ENCODE measurements at regions not wholly inside any gene's neighbourhood (a gene's known extent, or its start where the extent isn't known, plus 50 kb on each side); places are given as distances from the start of the nearest gene placed in this dataset.

- Histone ChIP-seq H3K27ac (no peak overlapping the region), H3K27me3 (no peaks in the 10 kb centered on the region), H3K4me1 (peaks cover 0 to 11% (median 0%) of the 10 kb centered on the region in 3 donors), H3K4me3 (no peak overlapping the region), H3K9me3 (no peaks in the 10 kb centered on the region), H3K36me3 (no peaks in the 10 kb centered on the region)
- WGBS, 2 donors (ENCODE audit: low coverage in 1 of 2) = 80 to 94% methylated on average over 2 to 3 of the region's 3 CpGs
- TF ChIP-seq POLR2AphosphoS5 (IDR thresholded peaks at IDR 0.05) (no peak), EP300 (IDR thresholded peaks at IDR 0.05) (no peak), CTCF (IDR thresholded peaks at IDR 0.05) (no peak), POLR2A (IDR thresholded peaks at IDR 0.05) (no peak)
- ATAC-seq = no peak
Measured at GRCh38 chr2:18913512-18913911, 324.1 kb upstream of the NT5C1B start.

GRCh38 chr2:18912225-18912888 lies 323.0 kb upstream of the NT5C1B start:
- Histone ChIP-seq H3K27me3 (no peaks in the 10 kb centered on the region), H3K27ac (no peak overlapping the region), H3K9me3 (no peaks in the 10 kb centered on the region), H3K4me3 (no peak overlapping the region), H3K4me1 (peaks cover 0 to 11% (median 0%) of the 10 kb centered on the region in 3 donors), H3K36me3 (no peaks in the 10 kb centered on the region)
- 35 to 64% methylated on average over 3 to 7 of the region's 8 CpGs for WGBS, 2 donors (ENCODE audit: low coverage in 1 of 2)
- TF ChIP-seq POLR2AphosphoS5 (IDR thresholded peaks at IDR 0.05) = no peak
- no peak for TF ChIP-seq CTCF (IDR thresholded peaks at IDR 0.05)
- no peak for TF ChIP-seq POLR2A (IDR thresholded peaks at IDR 0.05)
- no peak for TF ChIP-seq EP300 (IDR thresholded peaks at IDR 0.05)
- ATAC-seq = no peak

GRCh38 chr2:18911416-18911815 lies 322.0 kb upstream of the NT5C1B start:
- ATAC-seq = no peak

GRCh38 chr2:18910843-18911242 lies 321.5 kb upstream of the NT5C1B start:
- TF ChIP-seq CTCF (IDR thresholded peaks at IDR 0.05) (no peak), EP300 (IDR thresholded peaks at IDR 0.05) (no peak), POLR2A (IDR thresholded peaks at IDR 0.05) (no peak), POLR2AphosphoS5 (IDR thresholded peaks at IDR 0.05) (peak; percentile 14)
- no peaks in the 10 kb centered on the region for H3K36me3 ChIP-seq
- H3K4me1 ChIP-seq = peaks cover 0 to 11% (median 0%) of the 10 kb centered on the region in 3 donors
- no peak overlapping the region for H3K4me3 ChIP-seq
- no peaks in the 10 kb centered on the region for H3K9me3 ChIP-seq
- peak; percentile 79 for ATAC-seq
- H3K27me3 ChIP-seq = no peaks in the 10 kb centered on the region
- 34 to 39% methylated on average over 4 of the region's 4 CpGs for WGBS, 2 donors (ENCODE audit: low coverage in 1 of 2)
- no peak overlapping the region for H3K27ac ChIP-seq

More at GRCh38 chr2:18911416-18911815, 322.0 kb upstream of the NT5C1B start:
- no peaks in the 10 kb centered on the region for H3K36me3 ChIP-seq
- no peak for TF ChIP-seq CTCF (IDR thresholded peaks at IDR 0.05)
- TF ChIP-seq POLR2AphosphoS5 (IDR thresholded peaks at IDR 0.05) = no peak
- no peak for TF ChIP-seq POLR2A (IDR thresholded peaks at IDR 0.05)
- TF ChIP-seq EP300 (IDR thresholded peaks at IDR 0.05) = no peak
- H3K27ac ChIP-seq = no peak overlapping the region
- no peaks in the 10 kb centered on the region for H3K27me3 ChIP-seq
- H3K9me3 ChIP-seq = no peaks in the 10 kb centered on the region
- WGBS, 2 donors (ENCODE audit: low coverage in 1 of 2) = 85 to 98% methylated on average over 5 to 7 of the region's 7 CpGs
- no peak overlapping the region for H3K4me3 ChIP-seq
- peaks cover 0 to 11% (median 0%) of the 10 kb centered on the region in 3 donors for H3K4me1 ChIP-seq

GRCh38 chr2:18907937-18908336 lies 318.6 kb upstream of the NT5C1B start:
- peaks cover 0 to 11% (median 0%) of the 10 kb centered on the region in 3 donors for H3K4me1 ChIP-seq
- TF ChIP-seq POLR2AphosphoS5 (IDR thresholded peaks at IDR 0.05) = no peak
- ATAC-seq = no peak
- H3K27ac ChIP-seq = no peak overlapping the region
- H3K36me3 ChIP-seq = no peaks in the 10 kb centered on the region
- no peaks in the 10 kb centered on the region for H3K9me3 ChIP-seq
- no peak overlapping the region for H3K4me3 ChIP-seq
- no peaks in the 10 kb centered on the region for H3K27me3 ChIP-seq
- WGBS, 2 donors (ENCODE audit: low coverage in 1 of 2) = 80 to 94% methylated on average over 2 to 3 of the region's 3 CpGs

Measured in gastroesophageal sphincter (tissue), 4 donors.